SU-DHL-6 (cell line): ENCODE measurements at regions not wholly inside any gene's neighbourhood (a gene's known extent, or its start where the extent isn't known, plus 50 kb on each side); places are given as distances from the start of the nearest gene placed in this dataset.

ENCODE experiments used
- EZH2phosphoT487 ChIP-seq: fragments of 200-600 bp; sonication (generic), shearing (Covaris generic); conservative IDR thresholded peaks from 2 replicates; pipeline ENCODE4 v1.6.1; 2018; ENCODE audit warnings: mild to moderate bottlenecking, antibody characterized with exemption, low read length, moderate library complexity, mixed read lengths
- TF ChIP-seq, protein P1 (sequence below): fragments of 200-600 bp; sonication (generic); IDR thresholded peaks from one replicate; pipeline ENCODE4 v1.5.1; 2017; ENCODE audit warnings: antibody characterized with exemption, mild to moderate bottlenecking, low read length, moderate library complexity; ENCODE audit not compliant: insufficient read depth, poor library complexity, severe bottlenecking

DNA sequence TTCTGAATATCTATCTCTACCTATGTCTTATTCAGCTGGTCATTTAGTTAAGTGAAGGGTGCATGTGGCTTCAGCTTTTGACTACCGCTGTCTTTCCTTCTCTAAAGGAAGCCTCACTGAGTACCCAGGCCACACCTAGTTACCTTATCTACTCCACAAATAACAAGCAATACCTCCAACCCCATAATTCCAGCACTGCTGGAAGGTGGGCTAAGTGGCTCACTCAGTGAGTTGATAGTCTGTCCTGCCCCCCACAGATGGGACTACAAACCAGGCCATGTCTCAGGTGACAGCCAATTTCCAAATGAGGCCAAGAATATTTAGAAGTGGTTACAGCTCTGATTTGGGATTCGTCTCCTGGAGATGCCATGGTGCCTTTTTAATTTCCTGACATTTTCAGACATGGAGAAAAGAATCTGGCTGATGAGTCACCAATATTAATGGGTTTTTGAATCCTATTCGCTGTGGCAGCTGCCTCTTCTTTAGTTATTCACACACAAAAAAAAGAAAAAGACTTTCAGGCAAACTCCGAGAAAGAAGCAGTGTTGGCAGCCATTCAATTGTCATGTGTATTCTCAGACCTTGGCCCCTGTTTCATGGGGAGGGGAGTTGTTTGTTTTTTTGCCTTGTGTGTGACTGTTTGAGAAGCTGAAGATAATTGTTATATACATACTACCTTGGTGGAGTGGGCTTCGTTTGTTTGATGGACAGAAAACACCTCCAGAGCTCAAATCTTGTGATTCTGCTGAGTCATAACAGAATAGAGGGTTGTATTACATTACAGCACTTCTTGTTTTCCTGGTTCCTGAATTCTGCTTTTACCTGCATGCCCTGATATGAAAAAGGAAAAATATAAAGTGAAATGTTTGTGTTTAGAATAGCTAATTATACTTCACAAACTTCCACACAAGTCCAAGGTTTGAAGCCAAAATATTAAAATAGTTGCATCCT lies 64.2 kb downstream of the SCG2 start:
- no peak for TF ChIP-seq EZH2phosphoT487
- TF ChIP-seq, protein P1, sequence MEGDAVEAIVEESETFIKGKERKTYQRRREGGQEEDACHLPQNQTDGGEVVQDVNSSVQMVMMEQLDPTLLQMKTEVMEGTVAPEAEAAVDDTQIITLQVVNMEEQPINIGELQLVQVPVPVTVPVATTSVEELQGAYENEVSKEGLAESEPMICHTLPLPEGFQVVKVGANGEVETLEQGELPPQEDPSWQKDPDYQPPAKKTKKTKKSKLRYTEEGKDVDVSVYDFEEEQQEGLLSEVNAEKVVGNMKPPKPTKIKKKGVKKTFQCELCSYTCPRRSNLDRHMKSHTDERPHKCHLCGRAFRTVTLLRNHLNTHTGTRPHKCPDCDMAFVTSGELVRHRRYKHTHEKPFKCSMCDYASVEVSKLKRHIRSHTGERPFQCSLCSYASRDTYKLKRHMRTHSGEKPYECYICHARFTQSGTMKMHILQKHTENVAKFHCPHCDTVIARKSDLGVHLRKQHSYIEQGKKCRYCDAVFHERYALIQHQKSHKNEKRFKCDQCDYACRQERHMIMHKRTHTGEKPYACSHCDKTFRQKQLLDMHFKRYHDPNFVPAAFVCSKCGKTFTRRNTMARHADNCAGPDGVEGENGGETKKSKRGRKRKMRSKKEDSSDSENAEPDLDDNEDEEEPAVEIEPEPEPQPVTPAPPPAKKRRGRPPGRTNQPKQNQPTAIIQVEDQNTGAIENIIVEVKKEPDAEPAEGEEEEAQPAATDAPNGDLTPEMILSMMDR, result no peak
